HCT116 (cell line): ENCODE measurements at regions not wholly inside any gene's neighbourhood (a gene's known extent, or its start where the extent isn't known, plus 50 kb on each side); places are given as distances from the start of the nearest gene placed in this dataset.

Experiments used
- ATAC-seq: fragments of 200-7000 bp; cut with Tn5 transposase; 2 replicates; pipeline ENCODE4 v1.9.1; 2020; ENCODE audit warnings: mild to moderate bottlenecking, moderate library complexity
- BruUV-seq: library from RNA; stranded (reverse); fragments of 400-500 nt; replicated peaks from 2 replicates; lab custom pipeline; 2021; lab: Mats Ljungman, UMichigan
- CTCF ChIA-PET: fragments of 300-600 bp; sonication (Branson Sonifier 250); formaldehyde crosslinking; loops from one replicate; lab custom pipeline; 2021; ENCODE audit warnings: antibody characterized with exemption; lab: Charles Lee
- POLR2A ChIA-PET: fragments of 300-600, 350-600 bp; sonication (Branson Sonifier 250); formaldehyde crosslinking; loops from one replicate; lab custom pipeline; 2021; ENCODE audit warnings: antibody characterized with exemption; lab: Charles Lee
- RAD21 ChIA-PET, 2 experiments: fragments of 300-600 bp; sonication (Branson Sonifier 250); formaldehyde crosslinking; loops; one replicate each; lab custom pipeline; 2023; ENCODE audit warnings: low total read pairs in 2 of 2; ENCODE audit not compliant: uncharacterized antibody in 2 of 2, unreplicated experiment in 2 of 2, low non-redundant PET in 1 of 2; lab: Charles Lee
- DNase-seq: peaks from one replicate; pipeline ENCODE4 v3.0.0-alpha.2; 2010; ENCODE audit warnings: low read depth, low spot score
- H2AFZ ChIP-seq: fragments of 200-600 bp; shearing (Covaris generic), sonication (generic); 2 replicates; pipeline ENCODE4 v1.6.1; 2017; ENCODE audit warnings: low read depth, mixed run types, mixed read lengths, antibody characterized with exemption, low read length; ENCODE audit not compliant: poor library complexity, severe bottlenecking
- H3K27ac ChIP-seq: 2 replicates; pipeline ENCODE4 v1.5.1; 2012; ENCODE audit warnings: low read depth, low read length
- H3K27me3 ChIP-seq: fragments of 200-600 bp; sonication (generic); 2 replicates; pipeline ENCODE4 v1.6.1; 2016; ENCODE audit warnings: mixed run types, low read length, mixed read lengths; ENCODE audit not compliant: insufficient read depth
- H3K36me3 ChIP-seq, 2 experiments: fragments of 200-500 bp in 1 of 2; fragments of 200-600 bp in 1 of 2; sonication (Bioruptor generic) in 1 of 2; sonication (generic) in 1 of 2; 2 replicates each; pipeline versions ENCODE4 v1.5.1 to v1.6.1; 2014 to 2016; ENCODE audit warnings: low read length in 2 of 2, inconsistent platforms in 1 of 2, mixed read lengths in 1 of 2, mixed run types in 1 of 2; ENCODE audit not compliant: insufficient read depth in 2 of 2, control insufficient read depth in 1 of 2
- H3K4me1 ChIP-seq, 2 experiments: fragments of 200-600 bp in 1 of 2; sonication (generic) in 1 of 2; 2 replicates each; pipeline versions ENCODE4 v1.5.1 to v1.6.1; 2012 to 2017; ENCODE audit warnings: low read length in 2 of 2, inconsistent platforms in 1 of 2, mild to moderate bottlenecking in 1 of 2, mixed read lengths in 1 of 2, mixed run types in 1 of 2, moderate library complexity in 1 of 2; ENCODE audit not compliant: insufficient read depth in 2 of 2, control insufficient read depth in 1 of 2
- H3K4me2 ChIP-seq: fragments of 200-600 bp; sonication (generic); 2 replicates; pipeline ENCODE4 v1.6.1; 2017; ENCODE audit warnings: mixed run types, low read length, mixed read lengths
- H3K4me3 ChIP-seq, 2 experiments: fragments of 200-600 bp in 1 of 2; sonication (generic) in 1 of 2; replicated peaks in 1 of 2; 2 replicates each; pipeline ENCODE4 v1.5.1; 2011 to 2016; ENCODE audit warnings: low read length in 2 of 2, control low read depth in 1 of 2, low read depth in 1 of 2, mild to moderate bottlenecking in 1 of 2, mixed read lengths in 1 of 2, mixed run types in 1 of 2
- H3K79me2 ChIP-seq: fragments of 200-600 bp; sonication (generic); 2 replicates; pipeline ENCODE4 v1.6.1; 2017; ENCODE audit warnings: mild to moderate bottlenecking, mixed run types, low read length, moderate library complexity, mixed read lengths; ENCODE audit not compliant: insufficient read depth
- H3K9ac ChIP-seq: fragments of 200-600 bp; sonication (generic); 2 replicates; pipeline ENCODE4 v1.6.1; 2016; ENCODE audit warnings: low read length, mixed read lengths
- H3K9me2 ChIP-seq: fragments of 200-600 bp; sonication (generic), shearing (Covaris generic); 2 replicates; pipeline ENCODE4 v1.6.1; 2017; ENCODE audit warnings: mixed run types, mild to moderate bottlenecking, moderate library complexity; ENCODE audit not compliant: insufficient read depth
- H3K9me3 ChIP-seq, 2 experiments: fragments of 200-500 bp in 1 of 2; fragments of 200-600 bp in 1 of 2; sonication (Bioruptor generic) in 1 of 2; sonication (generic) in 1 of 2; 2 replicates each; pipeline ENCODE4 v1.6.1; 2014 to 2017; ENCODE audit warnings: low read length in 2 of 2, mixed read lengths in 2 of 2, inconsistent platforms in 1 of 2, low read depth in 1 of 2, mild to moderate bottlenecking in 1 of 2, mixed run types in 1 of 2, moderate library complexity in 1 of 2; ENCODE audit not compliant: control insufficient read depth in 1 of 2, insufficient read depth in 1 of 2
- H4K20me1 ChIP-seq: fragments of 200-600 bp; sonication (generic), shearing (Covaris generic); 2 replicates; pipeline ENCODE4 v1.6.1; 2017; ENCODE audit warnings: mixed run types, mild to moderate bottlenecking, moderate library complexity; ENCODE audit not compliant: insufficient read depth
- CBX3 ChIP-seq: IDR thresholded peaks from 2 replicates; pipeline ENCODE4 v1.6.1; 2012; ENCODE audit warnings: low read depth
- CEBPB ChIP-seq: IDR thresholded peaks from 2 replicates; pipeline ENCODE4 v1.6.1; 2012; ENCODE audit warnings: low read depth
- EGR1 ChIP-seq: IDR thresholded peaks from 2 replicates; pipeline ENCODE4 v1.6.1; 2012; ENCODE audit warnings: low read depth
- FOSL1 ChIP-seq: IDR thresholded peaks from 2 replicates; pipeline ENCODE4 v1.6.1; 2012; ENCODE audit warnings: low read depth
- POLR2A ChIP-seq: IDR thresholded peaks from 2 replicates; pipeline ENCODE4 v1.7.0; 2011; ENCODE audit warnings: borderline replicate concordance; ENCODE audit not compliant: insufficient read depth, insufficient read length; ENCODE audit errors: extremely low read depth
- SIN3A ChIP-seq: IDR thresholded peaks from 2 replicates; pipeline ENCODE4 v1.6.1; 2012; ENCODE audit warnings: low read depth
- SRF ChIP-seq: IDR thresholded peaks from 2 replicates; pipeline ENCODE4 v1.6.1; 2012; ENCODE audit warnings: low read depth
- TCF7L2 ChIP-seq: IDR thresholded peaks from 2 replicates; pipeline ENCODE4 v1.7.0; 2011; ENCODE audit warnings: borderline replicate concordance, inconsistent platforms; ENCODE audit not compliant: insufficient read depth, insufficient read length; ENCODE audit errors: extremely low read depth
- ZNF274 ChIP-seq: fragments of 200-500 bp; sonication (Bioruptor generic); IDR thresholded peaks from 2 replicates; pipeline ENCODE4 v1.6.1; 2014; ENCODE audit warnings: mild to moderate bottlenecking, low read depth, low read length, inconsistent platforms
- intact Hi-C: fragments of 100-400 bp; cut with micrococcal nuclease; formaldehyde crosslinking; loops from 2 replicates; pipeline ENCODE4 v1.10.0; 2022
- TF ChIP-seq, protein P1 (sequence below): IDR thresholded peaks from 2 replicates; pipeline ENCODE4 v1.6.1; 2012
- TF ChIP-seq, protein P2 (sequence below): IDR thresholded peaks from 2 replicates; pipeline ENCODE4 v1.6.1; 2012; ENCODE audit warnings: low read depth
- TF ChIP-seq, protein P3 (sequence below), 3 experiments: fragments of 200-600 bp in 1 of 3; sonication (generic) in 1 of 3; IDR thresholded peaks in 2 of 3; conservative IDR thresholded peaks in 1 of 3; 2 replicates each; pipeline ENCODE4 v1.5.1; 2012 to 2017; ENCODE audit warnings: low read depth in 2 of 3, low read length in 2 of 3, antibody characterized with exemption in 1 of 3, borderline replicate concordance in 1 of 3, control low read depth in 1 of 3, mild to moderate bottlenecking in 1 of 3, mixed read lengths in 1 of 3, mixed run types in 1 of 3, moderate library complexity in 1 of 3; ENCODE audit not compliant: insufficient read depth in 1 of 3
- TF ChIP-seq, protein P4 (sequence below): IDR thresholded peaks from 2 replicates; pipeline ENCODE4 v1.6.1; 2011; ENCODE audit warnings: mild to moderate bottlenecking, low read length, moderate library complexity; ENCODE audit not compliant: insufficient replicate concordance; ENCODE audit errors: extremely low read depth

DNA sequence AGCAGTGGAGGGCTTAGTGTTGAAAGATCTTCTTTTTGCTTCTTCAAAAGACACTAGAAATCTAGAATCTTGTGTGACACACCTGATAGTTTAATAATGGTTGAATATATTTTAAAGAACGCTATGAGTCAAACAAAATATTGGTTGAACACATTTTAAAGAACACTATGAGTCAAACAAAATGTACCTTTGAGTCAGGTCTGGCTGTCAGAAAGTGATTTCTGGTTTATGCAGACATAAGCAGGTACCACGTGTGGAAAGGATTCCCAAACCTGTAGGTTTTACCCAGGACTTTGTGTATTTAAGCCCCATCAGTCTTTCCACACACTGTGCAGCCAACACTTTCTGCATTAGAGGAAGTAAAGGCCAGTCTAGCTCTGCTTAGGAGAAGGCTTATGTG is 366.7 kb upstream of the TENM4 start:
- no peaks in the 10 kb centered on the region for H3K27me3 ChIP-seq
- no peak overlapping the region for H3K4me2 ChIP-seq
- H3K36me3 ChIP-seq, result no peaks in the 10 kb centered on the region
- no peaks in the 10 kb centered on the region for H4K20me1 ChIP-seq
- H2AFZ ChIP-seq, result no peak overlapping the region
- H3K9me3 ChIP-seq, result peaks cover 0 to 8% of the 10 kb centered on the region in 2 experiments; a peak in 2 of 4 replicates
- ChIA-PET CTCF (no interaction called here), POLR2A (no interaction called here), RAD21 (no interaction called here)
- no peaks in the 10 kb centered on the region for H3K4me1 ChIP-seq
- intact Hi-C loops, result no loop called here
- ATAC-seq, result no peak
- BruUV-seq, result no TSS peak
- no peaks in the 10 kb centered on the region for H3K9me2 ChIP-seq
- no peak overlapping the region for H3K9ac ChIP-seq
- DNase-seq, result no peak
- no peak for TF ChIP-seq ZNF274
- TF ChIP-seq, protein P1, sequence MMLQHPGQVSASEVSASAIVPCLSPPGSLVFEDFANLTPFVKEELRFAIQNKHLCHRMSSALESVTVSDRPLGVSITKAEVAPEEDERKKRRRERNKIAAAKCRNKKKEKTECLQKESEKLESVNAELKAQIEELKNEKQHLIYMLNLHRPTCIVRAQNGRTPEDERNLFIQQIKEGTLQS, result no peak
- TF ChIP-seq EGR1, result no peak
- H3K27ac ChIP-seq, result no peak overlapping the region
- H3K79me2 ChIP-seq, result no peaks in the 10 kb centered on the region
- H3K4me3 ChIP-seq, result no peak overlapping the region

DNA sequence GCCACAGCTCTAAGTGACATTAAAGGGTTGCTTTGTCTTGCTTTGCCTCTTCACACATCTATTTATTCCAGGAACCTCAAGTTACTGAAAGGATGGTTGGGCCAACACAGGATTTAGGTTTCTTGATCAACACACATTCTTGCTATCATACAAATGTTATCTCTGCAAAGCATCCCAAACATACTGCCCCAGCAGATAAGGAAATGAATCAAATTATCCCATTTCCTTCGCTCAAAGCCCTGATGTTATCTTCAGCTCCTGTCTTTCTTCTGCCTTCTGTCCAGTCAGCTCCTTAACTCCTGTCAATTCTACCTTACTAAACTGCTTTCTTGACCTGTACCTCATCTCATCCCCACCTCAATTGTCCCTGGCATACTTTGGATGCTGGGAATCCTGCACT is 355.9 kb upstream of the TENM4 start:
- intact Hi-C loops, result no loop called here
- CTCF ChIA-PET, result no interaction called here
- TF ChIP-seq, protein P2, sequence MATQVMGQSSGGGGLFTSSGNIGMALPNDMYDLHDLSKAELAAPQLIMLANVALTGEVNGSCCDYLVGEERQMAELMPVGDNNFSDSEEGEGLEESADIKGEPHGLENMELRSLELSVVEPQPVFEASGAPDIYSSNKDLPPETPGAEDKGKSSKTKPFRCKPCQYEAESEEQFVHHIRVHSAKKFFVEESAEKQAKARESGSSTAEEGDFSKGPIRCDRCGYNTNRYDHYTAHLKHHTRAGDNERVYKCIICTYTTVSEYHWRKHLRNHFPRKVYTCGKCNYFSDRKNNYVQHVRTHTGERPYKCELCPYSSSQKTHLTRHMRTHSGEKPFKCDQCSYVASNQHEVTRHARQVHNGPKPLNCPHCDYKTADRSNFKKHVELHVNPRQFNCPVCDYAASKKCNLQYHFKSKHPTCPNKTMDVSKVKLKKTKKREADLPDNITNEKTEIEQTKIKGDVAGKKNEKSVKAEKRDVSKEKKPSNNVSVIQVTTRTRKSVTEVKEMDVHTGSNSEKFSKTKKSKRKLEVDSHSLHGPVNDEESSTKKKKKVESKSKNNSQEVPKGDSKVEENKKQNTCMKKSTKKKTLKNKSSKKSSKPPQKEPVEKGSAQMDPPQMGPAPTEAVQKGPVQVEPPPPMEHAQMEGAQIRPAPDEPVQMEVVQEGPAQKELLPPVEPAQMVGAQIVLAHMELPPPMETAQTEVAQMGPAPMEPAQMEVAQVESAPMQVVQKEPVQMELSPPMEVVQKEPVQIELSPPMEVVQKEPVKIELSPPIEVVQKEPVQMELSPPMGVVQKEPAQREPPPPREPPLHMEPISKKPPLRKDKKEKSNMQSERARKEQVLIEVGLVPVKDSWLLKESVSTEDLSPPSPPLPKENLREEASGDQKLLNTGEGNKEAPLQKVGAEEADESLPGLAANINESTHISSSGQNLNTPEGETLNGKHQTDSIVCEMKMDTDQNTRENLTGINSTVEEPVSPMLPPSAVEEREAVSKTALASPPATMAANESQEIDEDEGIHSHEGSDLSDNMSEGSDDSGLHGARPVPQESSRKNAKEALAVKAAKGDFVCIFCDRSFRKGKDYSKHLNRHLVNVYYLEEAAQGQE, result no peak
- TF ChIP-seq CBX3 (no peak), TCF7L2 (no peak), CEBPB (no peak), FOSL1 (no peak), SIN3A (no peak), ZNF274 (no peak), EGR1 (no peak), POLR2A (no peak), SRF (no peak)
- TF ChIP-seq, protein P3, sequence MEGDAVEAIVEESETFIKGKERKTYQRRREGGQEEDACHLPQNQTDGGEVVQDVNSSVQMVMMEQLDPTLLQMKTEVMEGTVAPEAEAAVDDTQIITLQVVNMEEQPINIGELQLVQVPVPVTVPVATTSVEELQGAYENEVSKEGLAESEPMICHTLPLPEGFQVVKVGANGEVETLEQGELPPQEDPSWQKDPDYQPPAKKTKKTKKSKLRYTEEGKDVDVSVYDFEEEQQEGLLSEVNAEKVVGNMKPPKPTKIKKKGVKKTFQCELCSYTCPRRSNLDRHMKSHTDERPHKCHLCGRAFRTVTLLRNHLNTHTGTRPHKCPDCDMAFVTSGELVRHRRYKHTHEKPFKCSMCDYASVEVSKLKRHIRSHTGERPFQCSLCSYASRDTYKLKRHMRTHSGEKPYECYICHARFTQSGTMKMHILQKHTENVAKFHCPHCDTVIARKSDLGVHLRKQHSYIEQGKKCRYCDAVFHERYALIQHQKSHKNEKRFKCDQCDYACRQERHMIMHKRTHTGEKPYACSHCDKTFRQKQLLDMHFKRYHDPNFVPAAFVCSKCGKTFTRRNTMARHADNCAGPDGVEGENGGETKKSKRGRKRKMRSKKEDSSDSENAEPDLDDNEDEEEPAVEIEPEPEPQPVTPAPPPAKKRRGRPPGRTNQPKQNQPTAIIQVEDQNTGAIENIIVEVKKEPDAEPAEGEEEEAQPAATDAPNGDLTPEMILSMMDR (IDR thresholded peaks at IDR 0.05 in 2 of 3, conservative IDR thresholded peaks at IDR 0.05 in 1 of 3; ENCODE audit: borderline replicate concordance in 1 of 3, insufficient read depth in 1 of 3, low read depth in 2 of 3, low read length in 2 of 3), result no peak
- TF ChIP-seq, protein P4, sequence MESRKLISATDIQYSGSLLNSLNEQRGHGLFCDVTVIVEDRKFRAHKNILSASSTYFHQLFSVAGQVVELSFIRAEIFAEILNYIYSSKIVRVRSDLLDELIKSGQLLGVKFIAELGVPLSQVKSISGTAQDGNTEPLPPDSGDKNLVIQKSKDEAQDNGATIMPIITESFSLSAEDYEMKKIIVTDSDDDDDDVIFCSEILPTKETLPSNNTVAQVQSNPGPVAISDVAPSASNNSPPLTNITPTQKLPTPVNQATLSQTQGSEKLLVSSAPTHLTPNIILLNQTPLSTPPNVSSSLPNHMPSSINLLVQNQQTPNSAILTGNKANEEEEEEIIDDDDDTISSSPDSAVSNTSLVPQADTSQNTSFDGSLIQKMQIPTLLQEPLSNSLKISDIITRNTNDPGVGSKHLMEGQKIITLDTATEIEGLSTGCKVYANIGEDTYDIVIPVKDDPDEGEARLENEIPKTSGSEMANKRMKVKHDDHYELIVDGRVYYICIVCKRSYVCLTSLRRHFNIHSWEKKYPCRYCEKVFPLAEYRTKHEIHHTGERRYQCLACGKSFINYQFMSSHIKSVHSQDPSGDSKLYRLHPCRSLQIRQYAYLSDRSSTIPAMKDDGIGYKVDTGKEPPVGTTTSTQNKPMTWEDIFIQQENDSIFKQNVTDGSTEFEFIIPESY, result no peak

More for the DNA sequence above, 355.9 kb upstream of the TENM4 start:
- no peaks in the 10 kb centered on the region for H3K36me3 ChIP-seq
- H3K9me2 ChIP-seq, result no peaks in the 10 kb centered on the region
- peaks cover 7 to 28% of the 10 kb centered on the region in 2 experiments; a peak in 2 of 4 replicates for H3K9me3 ChIP-seq
- no peak overlapping the region for H3K4me3 ChIP-seq
- H3K27ac ChIP-seq, result no peak overlapping the region
- no TSS peak for BruUV-seq
- no peaks in the 10 kb centered on the region for H3K79me2 ChIP-seq
- ChIA-PET POLR2A (no interaction called here), RAD21 (no interaction called here)
- H3K4me1 ChIP-seq, result no peaks in the 10 kb centered on the region
- H3K27me3 ChIP-seq, result no peaks in the 10 kb centered on the region
- no peak for DNase-seq
- no peak overlapping the region for H3K4me2 ChIP-seq
- no peaks in the 10 kb centered on the region for H4K20me1 ChIP-seq
- ATAC-seq, result no peak
- no peak overlapping the region for H2AFZ ChIP-seq
- H3K9ac ChIP-seq, result no peak overlapping the region
